ENCODE measurements at regions not wholly inside any gene's neighbourhood (a gene's known extent, or its start where the extent isn't known, plus 50 kb on each side); places are given as distances from the start of the nearest gene placed in this dataset.

DNA sequence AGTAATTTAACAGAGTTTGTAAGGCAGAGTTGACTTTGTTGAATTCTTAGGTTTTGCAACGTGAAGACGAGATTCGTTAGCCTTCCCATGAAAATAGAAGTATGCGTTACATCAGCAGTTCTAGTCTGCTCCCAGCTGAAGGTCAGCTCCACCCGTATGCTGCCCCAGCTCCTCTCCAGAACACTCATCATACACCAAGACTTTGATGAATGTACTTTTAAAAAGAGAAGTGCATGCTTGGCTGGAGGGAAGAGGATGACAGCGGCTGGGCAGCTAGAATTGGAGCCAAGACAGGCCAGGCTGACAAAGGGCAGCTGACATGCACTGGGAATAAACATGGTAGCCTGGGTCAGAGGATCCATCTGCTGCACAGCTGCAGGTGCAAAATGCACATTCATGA is 166.3 kb upstream of the ARGLU1 start:
- TF ChIP-seq, protein P1, sequence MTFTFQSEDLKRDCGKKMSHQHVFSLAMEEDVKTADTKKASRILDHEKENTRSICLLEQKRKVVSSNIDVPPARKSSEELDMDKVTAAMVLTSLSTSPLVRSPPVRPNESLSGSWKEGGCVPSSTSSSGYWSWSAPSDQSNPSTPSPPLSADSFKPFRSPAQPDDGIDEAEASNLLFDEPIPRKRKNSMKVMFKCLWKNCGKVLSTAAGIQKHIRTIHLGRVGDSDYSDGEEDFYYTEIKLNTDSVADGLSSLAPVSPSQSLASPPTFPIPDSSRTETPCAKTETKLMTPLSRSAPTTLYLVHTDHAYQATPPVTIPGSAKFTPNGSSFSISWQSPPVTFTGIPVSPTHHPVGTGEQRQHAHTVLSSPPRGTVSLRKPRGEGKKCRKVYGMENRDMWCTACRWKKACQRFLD (tag by site-specific recombination; IDR thresholded peaks at IDR 0.05): no peak
- TF ChIP-seq ZNF660 (tag by site-specific recombination; IDR thresholded peaks at IDR 0.05) (no peak), SETDB1 (IDR thresholded peaks at IDR 0.05; ENCODE audit: insufficient read length, low read length) (no peak), GFI1B (tag by site-specific recombination; IDR thresholded peaks at IDR 0.05) (no peak), ZBTB1 (tag by site-specific recombination; IDR thresholded peaks at IDR 0.05) (no peak), ZNF133 (tag by site-specific recombination; IDR thresholded peaks at IDR 0.05) (no peak), ZNF560 (tag by site-specific recombination; IDR thresholded peaks at IDR 0.05; ENCODE audit: borderline replicate concordance) (no peak)
- TF ChIP-seq, protein P2, sequence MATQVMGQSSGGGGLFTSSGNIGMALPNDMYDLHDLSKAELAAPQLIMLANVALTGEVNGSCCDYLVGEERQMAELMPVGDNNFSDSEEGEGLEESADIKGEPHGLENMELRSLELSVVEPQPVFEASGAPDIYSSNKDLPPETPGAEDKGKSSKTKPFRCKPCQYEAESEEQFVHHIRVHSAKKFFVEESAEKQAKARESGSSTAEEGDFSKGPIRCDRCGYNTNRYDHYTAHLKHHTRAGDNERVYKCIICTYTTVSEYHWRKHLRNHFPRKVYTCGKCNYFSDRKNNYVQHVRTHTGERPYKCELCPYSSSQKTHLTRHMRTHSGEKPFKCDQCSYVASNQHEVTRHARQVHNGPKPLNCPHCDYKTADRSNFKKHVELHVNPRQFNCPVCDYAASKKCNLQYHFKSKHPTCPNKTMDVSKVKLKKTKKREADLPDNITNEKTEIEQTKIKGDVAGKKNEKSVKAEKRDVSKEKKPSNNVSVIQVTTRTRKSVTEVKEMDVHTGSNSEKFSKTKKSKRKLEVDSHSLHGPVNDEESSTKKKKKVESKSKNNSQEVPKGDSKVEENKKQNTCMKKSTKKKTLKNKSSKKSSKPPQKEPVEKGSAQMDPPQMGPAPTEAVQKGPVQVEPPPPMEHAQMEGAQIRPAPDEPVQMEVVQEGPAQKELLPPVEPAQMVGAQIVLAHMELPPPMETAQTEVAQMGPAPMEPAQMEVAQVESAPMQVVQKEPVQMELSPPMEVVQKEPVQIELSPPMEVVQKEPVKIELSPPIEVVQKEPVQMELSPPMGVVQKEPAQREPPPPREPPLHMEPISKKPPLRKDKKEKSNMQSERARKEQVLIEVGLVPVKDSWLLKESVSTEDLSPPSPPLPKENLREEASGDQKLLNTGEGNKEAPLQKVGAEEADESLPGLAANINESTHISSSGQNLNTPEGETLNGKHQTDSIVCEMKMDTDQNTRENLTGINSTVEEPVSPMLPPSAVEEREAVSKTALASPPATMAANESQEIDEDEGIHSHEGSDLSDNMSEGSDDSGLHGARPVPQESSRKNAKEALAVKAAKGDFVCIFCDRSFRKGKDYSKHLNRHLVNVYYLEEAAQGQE (tag by site-specific recombination; IDR thresholded peaks at IDR 0.05): no peak
- TF ChIP-seq, protein P3, sequence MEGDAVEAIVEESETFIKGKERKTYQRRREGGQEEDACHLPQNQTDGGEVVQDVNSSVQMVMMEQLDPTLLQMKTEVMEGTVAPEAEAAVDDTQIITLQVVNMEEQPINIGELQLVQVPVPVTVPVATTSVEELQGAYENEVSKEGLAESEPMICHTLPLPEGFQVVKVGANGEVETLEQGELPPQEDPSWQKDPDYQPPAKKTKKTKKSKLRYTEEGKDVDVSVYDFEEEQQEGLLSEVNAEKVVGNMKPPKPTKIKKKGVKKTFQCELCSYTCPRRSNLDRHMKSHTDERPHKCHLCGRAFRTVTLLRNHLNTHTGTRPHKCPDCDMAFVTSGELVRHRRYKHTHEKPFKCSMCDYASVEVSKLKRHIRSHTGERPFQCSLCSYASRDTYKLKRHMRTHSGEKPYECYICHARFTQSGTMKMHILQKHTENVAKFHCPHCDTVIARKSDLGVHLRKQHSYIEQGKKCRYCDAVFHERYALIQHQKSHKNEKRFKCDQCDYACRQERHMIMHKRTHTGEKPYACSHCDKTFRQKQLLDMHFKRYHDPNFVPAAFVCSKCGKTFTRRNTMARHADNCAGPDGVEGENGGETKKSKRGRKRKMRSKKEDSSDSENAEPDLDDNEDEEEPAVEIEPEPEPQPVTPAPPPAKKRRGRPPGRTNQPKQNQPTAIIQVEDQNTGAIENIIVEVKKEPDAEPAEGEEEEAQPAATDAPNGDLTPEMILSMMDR (tag by site-specific recombination; IDR thresholded peaks at IDR 0.05): no peak
